Choroid plexus epithelial cell (primary cell): ENCODE measurements at regions not wholly inside any gene's neighbourhood (a gene's known extent, or its start where the extent isn't known, plus 50 kb on each side); places are given as distances from the start of the nearest gene placed in this dataset.

Experiments used
- DNase-seq: peaks from one replicate; pipeline ENCODE4 v3.0.0-alpha.2; 2010; ENCODE audit warnings: low read depth
- H3K4me3 ChIP-seq: 2 replicates; pipeline ENCODE4 v1.5.1; 2011; ENCODE audit warnings: low read depth, mild to moderate bottlenecking, control low read depth, low read length, moderate library complexity
- TF ChIP-seq, protein P1 (sequence below): conservative IDR thresholded peaks from 2 replicates; pipeline ENCODE4 v1.5.1; 2011; ENCODE audit warnings: low read depth, mild to moderate bottlenecking, control low read depth, inconsistent platforms, low read length, moderate library complexity

- DNase-seq = peak; percentile 13
- TF ChIP-seq, protein P1, sequence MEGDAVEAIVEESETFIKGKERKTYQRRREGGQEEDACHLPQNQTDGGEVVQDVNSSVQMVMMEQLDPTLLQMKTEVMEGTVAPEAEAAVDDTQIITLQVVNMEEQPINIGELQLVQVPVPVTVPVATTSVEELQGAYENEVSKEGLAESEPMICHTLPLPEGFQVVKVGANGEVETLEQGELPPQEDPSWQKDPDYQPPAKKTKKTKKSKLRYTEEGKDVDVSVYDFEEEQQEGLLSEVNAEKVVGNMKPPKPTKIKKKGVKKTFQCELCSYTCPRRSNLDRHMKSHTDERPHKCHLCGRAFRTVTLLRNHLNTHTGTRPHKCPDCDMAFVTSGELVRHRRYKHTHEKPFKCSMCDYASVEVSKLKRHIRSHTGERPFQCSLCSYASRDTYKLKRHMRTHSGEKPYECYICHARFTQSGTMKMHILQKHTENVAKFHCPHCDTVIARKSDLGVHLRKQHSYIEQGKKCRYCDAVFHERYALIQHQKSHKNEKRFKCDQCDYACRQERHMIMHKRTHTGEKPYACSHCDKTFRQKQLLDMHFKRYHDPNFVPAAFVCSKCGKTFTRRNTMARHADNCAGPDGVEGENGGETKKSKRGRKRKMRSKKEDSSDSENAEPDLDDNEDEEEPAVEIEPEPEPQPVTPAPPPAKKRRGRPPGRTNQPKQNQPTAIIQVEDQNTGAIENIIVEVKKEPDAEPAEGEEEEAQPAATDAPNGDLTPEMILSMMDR = no peak
- H3K4me3 ChIP-seq = no peak overlapping the region
Measured at GRCh38 chr1:80994934-80995333, 805.8 kb upstream of the ADGRL2 start.

DNA sequence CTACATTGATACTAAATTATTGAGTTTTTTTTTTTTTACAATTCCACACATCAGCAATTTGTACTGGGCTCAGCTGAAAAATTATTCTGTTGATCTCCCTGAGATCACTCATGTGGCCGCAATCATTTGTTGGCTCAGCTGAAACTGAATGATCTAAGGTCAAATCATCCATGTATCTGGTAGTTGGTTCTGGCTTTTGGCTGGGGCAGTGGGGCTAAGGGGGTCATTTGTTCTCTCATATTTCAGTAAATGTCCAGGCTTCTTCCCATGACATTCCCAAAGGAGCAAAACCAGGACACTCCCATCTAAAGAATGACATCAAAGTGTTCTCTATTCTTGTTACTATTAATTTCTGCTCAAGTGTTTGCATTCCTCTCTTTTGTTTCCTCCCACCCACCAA lies 806.7 kb upstream of the ADGRL2 start:
- H3K4me3 ChIP-seq = no peak overlapping the region
- TF ChIP-seq, protein P1 = no peak
- no peak for DNase-seq

DNA sequence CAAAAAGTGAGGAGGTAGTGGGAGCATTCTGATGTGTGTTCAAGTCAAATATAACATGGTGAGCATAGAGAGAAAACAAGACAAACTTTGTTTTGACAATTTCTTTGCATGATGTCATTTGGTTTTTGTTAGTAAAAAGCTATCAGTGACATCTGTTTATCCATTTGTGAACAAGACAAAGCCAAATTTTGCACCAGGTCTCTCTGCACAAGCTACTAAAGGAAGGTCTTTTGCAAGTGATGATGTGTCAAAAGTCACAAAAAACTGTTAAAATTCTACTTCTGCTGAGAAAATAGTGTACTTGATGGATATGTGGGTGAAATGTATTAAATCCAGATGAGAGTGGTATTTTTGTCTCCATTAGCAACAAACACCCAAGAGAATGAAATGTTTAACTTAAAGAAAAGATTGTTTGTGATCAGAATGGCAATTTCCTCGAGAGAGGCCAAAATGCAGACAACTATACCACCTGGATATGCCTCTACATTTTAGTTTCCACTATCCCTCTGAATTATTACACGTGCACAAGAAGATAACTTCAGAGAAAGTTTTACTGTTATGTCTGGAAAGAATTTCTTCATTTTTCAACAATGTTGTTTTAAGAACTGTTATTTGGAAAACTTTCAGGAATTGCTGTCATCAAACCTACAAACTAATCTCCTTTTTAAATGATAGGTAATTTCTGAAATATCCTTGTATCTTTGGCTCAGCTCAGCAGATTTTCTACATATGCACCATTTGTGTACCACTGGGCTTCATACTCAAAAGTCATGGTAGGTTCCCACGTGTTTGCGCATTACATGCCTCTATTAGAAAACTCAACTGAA lies 807.4 kb upstream of the ADGRL2 start:
- no peak overlapping the region for H3K4me3 ChIP-seq
- TF ChIP-seq, protein P1 = no peak
- no peak for DNase-seq

- TF ChIP-seq, protein P1 = no peak
- no peak for DNase-seq
- no peak overlapping the region for H3K4me3 ChIP-seq
Measured at GRCh38 chr1:80989455-80989854, 811.3 kb upstream of the ADGRL2 start.

- TF ChIP-seq, protein P1 = no peak
- H3K4me3 ChIP-seq = no peak overlapping the region
- DNase-seq = no peak
Measured at GRCh38 chr1:80988926-80989325, 811.8 kb upstream of the ADGRL2 start.

DNA sequence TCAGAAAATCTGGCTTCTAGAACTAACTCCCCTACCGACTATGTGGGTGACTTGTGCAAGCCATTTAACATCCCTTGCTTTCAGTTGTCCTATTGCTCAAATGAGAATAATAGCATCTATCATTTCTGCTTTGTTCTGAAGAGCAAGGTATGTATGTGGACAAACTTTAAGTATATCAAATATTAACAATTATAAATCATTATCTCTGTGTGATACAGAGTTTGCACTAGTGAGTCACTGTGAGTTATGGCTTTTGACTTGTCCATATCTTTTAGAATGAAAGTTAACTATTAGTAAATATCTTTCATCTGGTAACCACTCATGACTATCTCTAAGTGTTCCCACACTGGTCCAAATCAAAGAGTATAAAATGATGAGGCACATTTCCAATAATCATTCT lies 812.9 kb upstream of the ADGRL2 start:
- TF ChIP-seq, protein P1 = no peak
- DNase-seq = no peak

GRCh38 chr1:80987106-80987505 lies 813.6 kb upstream of the ADGRL2 start:
- peak; percentile 1 for DNase-seq
- H3K4me3 ChIP-seq = no peak overlapping the region
- TF ChIP-seq, protein P1 = no peak

More for the DNA sequence above, 812.9 kb upstream of the ADGRL2 start:
- H3K4me3 ChIP-seq = no peak overlapping the region
